CD4-positive, alpha-beta T cell treated with Interleukin-15 for 1 hour (primary cell): ENCODE measurements at regions not wholly inside any gene's neighbourhood (a gene's known extent, or its start where the extent isn't known, plus 50 kb on each side); places are given as distances from the start of the nearest gene placed in this dataset.

Experiments
- DNase-seq: peaks from one replicate; pipeline ENCODE4 v3.0.0-alpha.2; 2020

DNA sequence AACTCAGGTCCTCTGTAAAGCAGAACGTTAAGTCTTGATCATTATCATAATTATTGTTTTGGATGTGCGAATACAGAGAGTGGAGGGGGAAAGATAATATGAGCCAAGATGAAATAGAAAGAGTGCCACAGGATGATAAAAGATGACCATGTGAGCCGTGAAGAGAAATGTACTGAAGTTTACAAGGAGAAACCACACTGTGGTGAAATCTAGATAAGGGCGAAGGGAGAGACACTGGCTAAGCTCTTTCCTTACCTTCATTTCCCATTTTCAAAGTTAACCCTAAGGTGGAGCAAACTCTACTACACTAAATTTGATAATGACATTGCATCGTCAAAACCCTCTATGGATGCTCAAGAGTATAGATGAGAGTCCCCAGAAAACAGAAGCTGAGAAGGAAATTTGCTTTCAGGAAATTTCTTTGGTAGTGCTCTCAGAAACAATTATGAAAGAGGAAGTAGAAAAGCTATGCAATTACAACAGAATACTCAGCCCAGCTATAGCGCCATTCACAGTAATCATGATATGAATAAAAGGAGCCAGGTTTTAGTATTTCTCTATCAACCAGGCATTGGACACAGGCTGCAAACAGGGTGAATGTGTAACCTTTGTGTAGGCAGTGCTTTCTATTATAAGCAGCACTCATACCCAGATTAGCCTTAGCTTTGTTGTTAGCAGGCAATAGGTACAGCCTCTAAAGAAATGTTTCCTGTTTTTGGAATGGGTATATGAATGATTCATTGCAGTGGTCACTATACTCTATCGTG lies 1080.7 kb downstream of the GRIK2 start:
- DNase-seq, result no peak

DNA sequence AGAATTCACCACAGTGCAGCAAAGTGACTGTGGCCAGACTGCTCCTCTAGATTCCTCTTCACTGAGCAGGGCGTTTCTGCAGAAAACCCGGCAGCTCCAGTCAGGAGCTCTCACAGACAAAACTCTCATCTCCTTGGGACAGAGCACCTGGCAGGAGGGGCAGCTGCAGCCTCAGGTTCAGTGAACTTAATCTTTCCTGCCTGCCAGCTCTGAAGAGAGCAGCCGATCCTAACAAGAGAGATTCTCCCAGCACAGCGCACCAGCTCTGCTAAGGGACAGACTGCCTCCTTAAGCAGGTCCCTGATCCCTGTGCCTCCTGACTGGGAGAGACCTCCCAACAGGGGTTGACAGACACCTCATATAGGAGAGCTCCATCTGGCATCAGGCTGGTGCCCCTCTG lies 1065.5 kb downstream of the GRIK2 start:
- DNase-seq, result no peak

DNA sequence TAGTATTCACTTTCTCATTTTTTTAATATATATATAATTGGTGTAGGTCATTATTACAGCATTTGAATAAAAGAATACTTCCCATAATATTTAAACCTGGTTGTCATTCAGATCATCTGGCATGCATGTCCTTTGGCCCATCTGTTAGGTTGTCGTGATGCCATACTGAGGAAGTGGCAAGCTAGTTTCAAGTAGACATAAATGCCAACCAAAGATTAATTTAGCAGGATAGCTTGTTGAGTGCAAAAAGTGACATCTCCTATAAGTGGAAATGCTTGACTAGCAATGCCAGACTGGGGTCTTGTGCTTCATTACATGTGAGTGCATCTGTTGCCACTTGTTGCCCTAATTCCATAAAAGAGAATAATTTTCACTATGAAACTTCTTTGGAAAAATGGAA lies 1044.7 kb downstream of the GRIK2 start:
- no peak for DNase-seq

DNA sequence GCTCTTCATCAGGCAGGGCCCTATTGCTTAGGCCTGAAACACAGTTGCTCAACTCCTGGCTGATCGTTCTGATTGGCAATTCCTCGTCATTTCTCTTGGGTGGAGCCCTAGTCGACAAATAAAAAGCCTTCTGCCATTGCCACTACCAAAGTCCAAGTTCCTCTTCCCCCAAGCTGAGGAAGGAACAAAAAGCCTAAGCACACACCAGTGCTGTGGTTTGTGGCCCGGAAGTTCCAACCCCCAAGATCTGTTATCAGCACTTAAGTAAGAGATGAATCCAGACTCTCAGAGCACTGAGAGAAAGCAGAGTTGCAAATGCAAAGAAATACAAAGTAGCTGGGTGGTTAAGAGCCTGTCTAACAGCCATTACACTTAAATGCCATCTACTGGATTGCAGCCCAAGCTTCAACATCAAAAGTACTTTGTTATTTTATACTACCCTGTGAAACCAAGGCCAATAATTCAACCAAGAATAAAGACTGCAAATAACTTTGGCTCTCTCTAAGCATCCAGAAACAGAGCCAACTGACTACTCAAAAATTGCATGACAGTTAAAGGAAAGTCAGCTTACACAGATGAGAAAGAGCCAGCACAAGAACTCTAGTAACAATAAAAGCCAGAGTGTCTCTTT lies 1024.0 kb downstream of the GRIK2 start:
- no peak for DNase-seq

DNA sequence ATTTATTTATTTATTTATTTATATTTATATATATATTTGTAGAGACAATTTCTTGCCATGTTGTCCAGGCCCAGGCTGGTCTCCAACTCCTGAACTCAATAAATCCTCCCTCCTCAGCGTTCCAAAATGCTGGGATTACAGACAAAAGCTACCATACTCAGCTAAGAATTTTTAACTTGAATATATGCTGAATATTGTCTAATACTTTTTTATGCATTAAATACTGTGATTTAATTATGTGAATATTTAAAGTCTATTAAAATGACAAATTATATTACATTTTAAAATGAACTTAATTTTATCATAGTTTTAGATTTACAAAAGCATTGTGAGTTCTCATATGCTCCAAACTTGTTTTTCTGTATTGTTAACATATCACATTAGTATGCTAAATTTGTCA lies 1022.4 kb downstream of the GRIK2 start:
- no peak for DNase-seq

DNA sequence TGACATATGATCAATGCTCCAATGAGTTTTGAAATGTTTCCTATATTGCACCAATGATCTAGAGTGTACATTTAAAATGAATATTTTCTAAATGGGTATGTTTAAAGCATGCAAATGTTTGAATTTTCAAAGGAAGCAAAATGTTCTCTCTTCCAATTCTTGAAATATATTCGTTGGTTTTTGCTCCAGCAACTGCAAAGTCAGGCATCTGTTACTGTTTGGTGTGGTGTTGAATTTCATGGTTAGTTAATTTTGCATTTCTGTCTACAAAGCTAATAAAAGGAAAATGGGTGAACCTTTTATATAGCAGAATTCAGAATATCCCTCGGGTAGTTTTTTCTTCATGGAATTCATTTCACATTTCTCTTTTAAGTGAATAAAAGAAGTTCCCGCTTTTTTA lies 1018.3 kb downstream of the GRIK2 start:
- no peak for DNase-seq

DNA sequence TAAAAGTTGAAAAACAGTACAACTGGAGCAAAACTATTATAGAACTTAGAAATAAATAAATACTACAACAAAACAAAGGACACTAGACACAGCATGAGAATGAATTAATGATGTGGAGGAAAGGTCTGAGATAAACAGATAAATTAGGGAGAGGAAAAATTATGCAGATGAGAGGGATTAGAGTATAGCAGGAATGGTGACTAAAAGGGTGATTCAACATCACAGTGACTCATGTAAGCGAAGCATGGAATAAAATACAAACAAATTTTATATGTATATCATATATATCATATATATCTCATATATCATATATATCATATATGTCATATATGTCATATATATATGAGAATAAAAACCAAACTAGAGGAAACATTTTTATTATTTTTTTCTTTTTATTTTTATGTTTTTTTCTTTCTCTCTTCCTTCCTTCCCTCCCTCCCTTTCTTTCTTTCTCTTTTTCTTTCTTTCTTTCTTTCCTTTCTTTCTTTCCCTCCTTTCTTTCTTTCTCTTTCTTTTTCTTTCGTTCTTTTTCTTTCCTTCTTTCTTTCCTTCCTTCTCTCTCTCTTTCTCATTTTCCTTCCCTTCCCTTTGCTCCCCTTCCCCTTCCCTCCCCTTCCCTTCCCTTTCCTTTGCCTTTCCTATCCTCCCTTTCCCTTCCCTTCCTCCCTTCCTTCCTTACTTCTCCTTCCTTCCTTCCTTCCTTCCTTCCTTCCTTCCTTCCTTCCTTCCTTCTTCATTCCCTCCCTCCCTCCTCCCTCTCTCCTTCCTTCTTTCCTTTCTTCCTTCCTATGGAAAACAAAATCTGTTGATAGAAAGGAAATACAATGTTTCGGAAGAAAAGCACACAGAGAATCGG lies 1014.6 kb downstream of the GRIK2 start:
- DNase-seq, result no peak

DNA sequence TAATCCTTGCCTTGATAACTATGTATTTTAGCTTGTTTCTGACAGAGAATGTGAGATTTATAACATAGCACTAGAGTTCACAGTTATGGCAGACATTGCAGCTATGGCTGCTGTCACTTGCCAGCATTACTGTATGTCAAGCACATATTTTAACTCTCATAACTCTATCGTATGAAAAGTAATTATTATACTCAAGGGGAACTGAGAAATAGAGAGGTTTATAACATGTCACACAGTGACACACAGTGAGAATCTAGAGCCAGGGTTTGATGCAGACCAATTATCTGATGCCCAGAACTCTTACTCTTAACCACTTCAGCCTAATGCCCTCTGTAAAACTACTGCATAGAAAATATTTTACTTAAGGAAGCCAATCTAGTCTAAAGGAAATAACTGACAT lies 1012.4 kb downstream of the GRIK2 start:
- DNase-seq, result no peak

DNA sequence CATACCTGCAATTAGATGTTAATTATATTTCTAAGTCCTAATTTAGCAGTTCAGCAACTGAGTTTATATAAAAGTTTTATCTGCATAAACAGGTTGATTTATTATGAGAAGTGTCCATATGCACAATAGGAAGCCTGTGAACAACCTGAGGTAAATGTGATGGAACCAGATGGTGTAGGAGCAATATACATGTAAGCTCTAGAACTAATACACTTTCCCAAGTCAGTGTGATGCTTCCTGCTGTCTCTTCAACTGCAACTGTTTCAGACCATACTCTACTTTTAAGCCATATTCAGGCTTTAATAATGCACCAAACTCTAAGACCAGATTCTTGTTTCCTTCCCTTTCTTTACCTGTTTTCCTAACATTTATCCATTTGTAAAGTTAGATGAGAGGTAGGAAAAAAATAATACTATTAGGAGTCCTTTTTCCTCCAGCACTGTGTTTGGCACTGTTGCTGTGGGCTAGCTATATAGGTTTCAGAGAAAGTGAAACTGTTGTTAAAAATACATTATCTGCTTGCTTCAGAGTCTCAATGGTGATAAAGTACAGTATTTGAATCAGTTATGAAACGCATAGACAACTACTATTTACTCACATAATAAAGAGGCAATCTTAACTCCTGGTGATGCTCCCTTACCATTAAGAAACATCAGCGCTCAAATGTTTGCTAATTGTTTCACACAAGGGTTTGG lies 1009.3 kb downstream of the GRIK2 start:
- no peak for DNase-seq

DNA sequence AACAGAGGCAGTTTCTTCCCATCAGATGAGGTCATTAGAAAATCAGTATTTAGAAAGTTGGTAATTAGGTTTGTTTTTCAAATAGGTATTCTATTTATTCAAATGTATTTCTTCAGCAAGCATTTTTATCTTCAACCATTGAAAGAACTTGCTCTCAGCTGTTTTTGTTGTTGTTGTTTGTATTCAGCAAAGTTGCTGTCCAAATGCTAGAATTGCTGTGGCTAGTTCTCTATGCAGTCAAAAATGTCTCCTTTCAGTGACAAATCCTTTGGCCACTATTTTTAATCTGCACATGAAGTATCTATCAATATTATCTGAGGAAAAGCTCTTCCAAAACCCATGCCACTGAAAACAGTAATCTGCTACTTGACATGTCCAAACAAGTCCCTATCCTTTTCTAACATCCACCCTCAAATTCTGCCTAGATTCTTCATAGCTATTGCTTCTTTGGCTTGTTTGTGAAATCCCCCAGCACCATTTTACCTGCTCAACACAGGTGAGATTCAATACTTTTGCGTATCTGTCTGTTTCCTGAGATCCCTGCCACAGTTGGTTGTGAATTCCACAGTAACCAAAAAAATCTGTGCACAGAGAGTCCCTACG lies 1005.4 kb downstream of the GRIK2 start:
- DNase-seq, result no peak

DNA sequence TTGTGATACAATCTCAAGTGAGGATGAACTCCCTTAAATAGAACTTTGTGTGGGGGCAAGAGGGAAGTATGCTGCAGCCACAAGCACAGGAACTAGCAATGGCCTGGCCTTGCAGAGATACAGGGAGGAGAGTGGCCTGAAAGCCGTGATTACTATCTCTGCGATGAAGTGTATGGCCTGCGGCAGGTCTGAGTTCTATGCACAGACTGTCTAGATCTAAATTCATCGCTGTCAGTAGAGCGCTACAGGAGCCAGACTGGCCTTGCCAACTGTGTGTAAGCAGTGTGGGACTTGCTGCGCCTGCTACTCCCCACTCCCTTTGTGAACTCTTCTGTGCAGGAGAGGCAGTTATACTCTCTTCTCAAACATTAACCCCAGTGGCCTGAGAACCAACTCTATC lies 997.0 kb downstream of the GRIK2 start:
- DNase-seq, result no peak

DNA sequence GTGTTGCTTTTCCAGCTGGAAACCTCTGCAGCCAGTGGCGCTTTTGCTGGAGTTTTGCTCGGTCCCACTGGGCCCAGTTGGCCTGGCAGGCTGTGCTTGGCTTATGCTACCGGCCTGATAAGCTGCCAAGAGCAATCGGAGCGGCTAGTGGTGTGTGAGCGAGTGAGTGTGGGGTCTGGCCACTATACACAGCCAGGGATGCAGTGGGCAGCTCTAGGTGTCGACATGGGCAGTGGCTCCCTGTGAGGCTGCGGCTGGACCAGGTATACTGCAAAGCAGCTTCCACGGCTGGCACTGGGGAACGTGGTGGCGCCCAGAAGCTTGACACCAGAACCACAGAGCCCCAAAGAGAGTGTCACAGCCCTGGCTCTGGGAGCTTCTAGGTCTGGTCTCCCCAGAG lies 996.5 kb downstream of the GRIK2 start:
- DNase-seq, result peak; percentile 16

DNA sequence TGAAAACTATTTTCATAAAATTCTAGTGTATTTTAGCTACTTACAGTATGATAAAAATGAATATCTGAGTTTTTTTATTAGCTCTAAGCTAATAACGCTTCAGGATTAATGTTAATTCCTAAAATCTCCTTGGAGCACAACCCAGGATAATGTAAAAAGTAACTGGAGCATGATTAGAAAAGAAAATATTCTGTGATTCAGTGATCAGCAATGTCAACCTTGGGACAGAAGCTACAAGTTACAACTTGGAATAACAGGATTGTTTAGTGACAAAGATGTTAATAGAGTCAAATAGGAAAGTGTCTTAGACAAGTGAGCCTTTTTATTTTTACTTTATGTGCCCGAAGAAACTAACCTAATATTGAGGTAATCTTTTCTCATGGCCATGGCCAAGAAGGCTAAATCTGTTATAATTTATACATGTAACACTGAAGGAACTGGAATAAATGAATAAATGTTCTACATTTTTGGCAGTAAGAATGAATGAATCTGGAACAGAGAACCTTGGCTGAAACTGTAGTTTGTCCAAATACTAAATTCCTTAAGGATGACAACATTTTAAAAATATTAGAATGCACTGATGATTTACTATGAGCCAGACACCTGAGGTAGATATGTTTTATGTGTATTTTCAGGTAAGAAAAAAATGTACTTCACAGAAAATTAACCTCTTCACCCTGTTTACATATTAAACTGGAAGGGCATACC lies 994.0 kb downstream of the GRIK2 start:
- DNase-seq, result no peak

DNA sequence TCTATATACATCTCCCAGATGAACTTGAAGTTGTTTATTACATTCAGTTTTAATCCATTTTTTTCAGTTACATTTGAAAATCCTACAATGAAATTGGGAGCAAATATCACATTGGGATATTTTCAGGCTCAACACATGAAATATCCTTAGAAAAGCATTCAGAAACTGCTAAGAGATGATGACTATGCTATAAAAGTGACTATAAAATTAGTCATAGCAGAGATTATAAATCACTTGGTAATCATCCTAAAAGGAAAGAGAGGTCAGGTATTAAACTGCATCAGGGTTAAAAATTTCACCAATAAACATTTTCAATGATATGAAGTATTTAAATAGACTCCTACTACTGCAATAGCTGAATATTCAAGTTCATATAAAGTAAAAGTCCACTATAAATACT lies 987.7 kb downstream of the GRIK2 start:
- no peak for DNase-seq

DNA sequence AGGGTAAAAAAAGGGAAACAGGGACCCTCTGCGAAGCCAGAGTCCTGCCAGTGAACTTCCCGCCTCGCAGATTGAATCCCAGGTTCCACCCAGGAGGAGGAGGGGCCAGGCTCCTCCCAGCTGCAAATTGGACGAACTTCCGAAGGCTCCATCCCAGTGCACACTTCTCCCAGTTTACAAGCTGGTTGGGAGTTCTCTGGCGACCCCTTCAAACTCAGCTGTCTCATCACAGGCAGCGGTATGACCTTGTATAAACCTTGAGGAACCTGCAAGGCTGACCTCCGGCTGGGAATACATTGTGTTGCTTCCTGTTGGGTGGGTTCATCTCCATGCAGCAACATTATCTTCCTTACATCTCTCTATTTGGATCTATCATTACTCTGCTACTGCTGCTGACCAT lies 962.7 kb downstream of the GRIK2 start:
- DNase-seq, result no peak

DNA sequence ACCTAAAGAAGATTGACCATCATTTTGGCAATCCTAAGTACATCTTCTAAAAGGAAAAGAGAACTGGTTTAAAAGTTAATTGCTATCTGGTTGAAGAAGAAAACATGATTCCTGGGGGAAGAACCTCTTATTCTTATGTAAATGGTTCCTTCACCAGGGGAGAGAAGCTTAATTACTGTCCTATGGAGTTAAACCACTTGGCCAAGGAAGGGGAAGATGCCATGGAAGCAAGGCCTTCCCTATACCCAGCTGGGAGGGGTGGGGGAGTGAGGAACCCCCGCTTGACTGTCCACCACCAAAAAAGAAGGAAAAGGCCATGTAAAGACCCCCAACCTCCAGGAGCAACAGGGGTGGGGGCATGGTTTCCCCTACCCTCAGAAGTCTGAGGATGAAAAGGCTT lies 962.1 kb downstream of the GRIK2 start:
- no peak for DNase-seq

DNA sequence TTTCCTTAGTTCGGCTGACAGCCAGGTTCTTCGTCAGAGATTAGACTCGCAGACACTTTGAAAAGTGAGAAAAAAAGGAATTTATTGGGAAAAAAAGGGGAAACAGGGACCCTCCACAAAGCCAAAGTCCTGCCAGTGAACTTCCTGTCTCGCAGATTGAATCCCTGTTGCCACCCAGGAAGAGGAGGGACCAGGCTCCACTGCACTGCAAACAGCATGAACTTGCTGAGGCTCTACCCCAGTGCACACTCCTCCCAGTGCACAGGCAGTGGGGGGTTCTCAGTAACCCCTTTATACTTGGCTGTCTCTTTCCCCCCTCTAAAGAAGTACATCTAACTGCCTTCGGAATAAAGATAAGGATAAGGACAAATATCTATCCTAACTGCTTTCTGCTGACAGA lies 959.0 kb downstream of the GRIK2 start:
- DNase-seq, result no peak

DNA sequence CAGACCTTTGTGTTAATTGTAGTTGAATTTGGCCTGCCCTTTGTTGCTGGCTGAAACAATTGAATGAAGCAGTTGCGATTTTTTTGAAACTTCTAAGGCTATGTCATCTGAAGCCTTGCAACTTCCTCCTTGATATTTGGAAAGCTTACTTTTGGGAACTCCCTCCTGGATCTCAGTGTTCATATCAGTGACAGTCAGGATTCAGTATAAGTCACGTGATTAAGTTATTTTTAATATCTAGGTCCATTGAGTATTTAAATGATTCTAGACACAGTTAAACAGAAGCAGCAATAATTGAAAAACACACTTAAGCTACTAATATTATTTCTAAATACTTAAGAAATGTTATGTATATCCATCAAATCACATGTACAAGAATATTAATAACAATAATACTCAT lies 951.3 kb downstream of the GRIK2 start:
- DNase-seq, result no peak

DNA sequence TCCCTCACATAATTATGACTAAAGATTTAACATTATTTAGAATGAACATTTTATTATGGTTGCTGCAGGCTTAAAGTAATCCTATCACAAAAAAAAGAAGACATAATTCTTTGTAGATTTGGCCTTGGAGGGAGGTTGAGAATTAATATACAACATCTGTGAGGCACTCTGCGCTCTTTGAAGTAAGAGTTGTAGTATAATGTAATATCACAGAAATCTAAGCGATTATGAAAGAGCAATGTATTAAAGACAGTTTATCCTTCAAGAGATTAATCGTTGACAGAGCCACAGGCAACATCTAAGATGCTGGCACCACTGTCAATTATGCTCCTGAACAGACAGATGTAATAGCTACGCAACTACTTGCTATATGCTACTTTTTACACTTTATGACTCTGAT lies 946.8 kb downstream of the GRIK2 start:
- no peak for DNase-seq

DNA sequence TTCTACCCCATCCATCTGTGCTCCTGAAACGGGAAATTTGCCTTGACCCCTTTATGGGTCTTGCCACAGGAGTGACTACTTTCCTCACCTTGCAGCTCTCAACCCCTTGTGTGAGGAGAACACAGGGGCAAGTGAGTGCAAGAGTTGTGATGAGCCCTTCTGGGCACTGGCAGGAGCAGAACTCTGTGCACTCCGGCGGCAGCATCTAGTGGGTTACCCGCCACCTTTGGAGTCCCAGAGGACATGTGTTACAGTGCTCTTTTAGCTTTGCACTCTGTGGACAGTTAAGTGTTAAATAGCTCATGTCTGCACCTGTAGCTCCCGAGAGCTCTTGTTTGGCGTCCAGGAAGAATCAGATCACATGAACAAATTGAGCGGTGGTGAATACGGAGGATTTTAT lies 940.2 kb downstream of the GRIK2 start:
- DNase-seq, result no peak

DNA sequence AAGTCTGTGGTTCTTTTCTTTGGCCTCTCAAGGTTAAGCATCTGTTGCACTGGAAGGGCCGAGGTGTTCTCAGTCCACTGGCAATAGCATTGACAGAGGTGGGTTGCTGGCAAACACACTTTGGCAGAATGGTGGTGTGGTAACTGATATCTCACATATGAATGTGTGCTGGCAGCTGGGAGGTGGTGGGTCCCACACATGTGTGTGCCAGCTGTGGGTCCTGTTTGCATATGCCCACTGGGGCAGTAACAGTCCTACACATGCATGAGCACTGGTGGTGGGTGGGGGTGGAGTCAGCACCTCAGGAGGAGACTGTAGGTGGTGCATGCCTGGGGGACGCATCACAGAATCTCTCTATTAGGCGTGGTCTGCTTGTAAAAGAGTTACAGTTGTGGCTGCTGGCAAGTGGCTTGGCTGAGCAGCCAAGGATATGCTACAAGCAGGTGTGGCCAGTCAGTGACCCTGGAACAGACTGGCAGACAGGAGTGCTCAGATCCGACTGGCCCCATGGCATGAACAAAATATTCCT lies 934.3 kb downstream of the GRIK2 start:
- DNase-seq, result no peak

DNA sequence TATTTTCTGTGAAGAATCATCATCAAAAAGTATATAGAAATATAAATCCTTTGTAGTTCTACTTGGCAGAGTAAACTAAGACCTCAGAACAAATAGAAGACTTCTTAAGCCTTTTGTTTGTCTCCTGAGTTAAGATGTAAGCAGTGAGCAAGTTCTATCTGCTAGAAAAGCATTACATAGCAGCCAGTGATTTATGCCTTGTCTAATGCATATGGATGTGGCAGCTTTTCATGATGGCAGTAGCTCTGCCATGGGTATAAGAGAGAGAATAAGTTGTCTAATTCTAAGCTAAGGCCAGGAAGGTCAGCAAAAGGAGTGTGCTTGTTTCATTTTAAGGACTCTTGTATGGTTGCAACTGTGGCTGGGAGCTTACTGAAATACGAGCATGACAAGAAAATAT lies 920.2 kb downstream of the GRIK2 start:
- no peak for DNase-seq
